HT-29 (cell line): ENCODE measurements at regions not wholly inside any gene's neighbourhood (a gene's known extent, or its start where the extent isn't known, plus 50 kb on each side); places are given as distances from the start of the nearest gene placed in this dataset.

Source experiments
- DNase-seq: peaks from one replicate; pipeline ENCODE4 v3.0.0-alpha.2; 2015; ENCODE audit warnings: low spot score

- DNase-seq, result no peak
Measured at GRCh38 chr13:47251771-47252170, 354.9 kb upstream of the HTR2A start.

- no peak for DNase-seq
Measured at GRCh38 chr13:47250146-47250545, 353.3 kb upstream of the HTR2A start.

- no peak for DNase-seq
Measured at GRCh38 chr13:47249266-47249665, 352.4 kb upstream of the HTR2A start.

- DNase-seq, result peak; percentile 12
Measured at GRCh38 chr13:47241446-47241845, 344.6 kb upstream of the HTR2A start.

- no peak for DNase-seq
Measured at GRCh38 chr13:47239025-47239424, 342.2 kb upstream of the HTR2A start.

- no peak for DNase-seq
Measured at GRCh38 chr13:47237571-47237970, 340.7 kb upstream of the HTR2A start.

GRCh38 chr13:47233734-47234133 lies 336.9 kb upstream of the HTR2A start:
- no peak for DNase-seq

- no peak for DNase-seq
Measured at GRCh38 chr13:47232516-47232915, 335.7 kb upstream of the HTR2A start.

GRCh38 chr13:47230155-47230554 lies 333.3 kb upstream of the HTR2A start:
- no peak for DNase-seq

GRCh38 chr13:47226516-47226915 lies 329.7 kb upstream of the HTR2A start:
- DNase-seq, result no peak

- no peak for DNase-seq
Measured at GRCh38 chr13:47220453-47221140, 323.7 kb upstream of the HTR2A start.

GRCh38 chr13:47218611-47219010 lies 321.8 kb upstream of the HTR2A start:
- DNase-seq, result no peak

GRCh38 chr13:47216176-47216822 lies 319.4 kb upstream of the HTR2A start:
- DNase-seq, result no peak

- DNase-seq, result no peak
Measured at GRCh38 chr13:47215736-47216135, 318.9 kb upstream of the HTR2A start.

- no peak for DNase-seq
Measured at GRCh38 chr13:47213047-47213446, 316.2 kb upstream of the HTR2A start.

- DNase-seq, result no peak
Measured at GRCh38 chr13:47211106-47211505, 314.3 kb upstream of the HTR2A start.

- no peak for DNase-seq
Measured at GRCh38 chr13:47206111-47206510, 309.3 kb upstream of the HTR2A start.

- DNase-seq, result peak; percentile 12
Measured at GRCh38 chr13:47190696-47191305, 293.9 kb upstream of the HTR2A start.

GRCh38 chr13:47188802-47189201 lies 291.9 kb upstream of the HTR2A start:
- DNase-seq, result no peak

GRCh38 chr13:47186471-47186870 lies 289.6 kb upstream of the HTR2A start:
- DNase-seq, result no peak

- no peak for DNase-seq
Measured at GRCh38 chr13:47184321-47184720, 287.5 kb upstream of the HTR2A start.

GRCh38 chr13:47179321-47179720 lies 282.5 kb upstream of the HTR2A start:
- no peak for DNase-seq
